ENCODE measurements at regions not wholly inside any gene's neighbourhood (a gene's known extent, or its start where the extent isn't known, plus 50 kb on each side); places are given as distances from the start of the nearest gene placed in this dataset.
"Not testable (repeated sequence)": the region's sequence is repeated elsewhere in the genome, so short reads cannot be mapped to it uniquely, and the experiment has no call there.

DNA sequence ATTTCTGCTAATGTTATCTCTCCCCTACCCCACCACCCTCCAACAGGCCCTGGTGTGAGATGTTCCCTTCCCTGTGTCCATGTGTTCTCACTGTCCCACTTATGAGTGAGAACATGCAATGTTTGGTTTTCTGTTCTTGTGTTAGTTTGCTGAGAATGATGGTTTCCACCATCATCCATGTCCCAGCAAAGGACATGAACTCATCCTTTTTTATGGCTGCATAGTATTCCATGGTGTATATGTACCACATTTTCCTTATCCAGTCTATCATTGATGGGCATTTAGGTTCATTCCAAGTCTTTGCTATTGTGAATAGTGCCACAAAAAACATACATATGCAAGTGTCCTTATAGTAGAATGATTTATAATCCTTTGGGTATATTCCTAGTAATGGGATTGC, 104.5 kb downstream of the ZNF33B start:
- not testable (repeated sequence) for DNase-seq

DNA sequence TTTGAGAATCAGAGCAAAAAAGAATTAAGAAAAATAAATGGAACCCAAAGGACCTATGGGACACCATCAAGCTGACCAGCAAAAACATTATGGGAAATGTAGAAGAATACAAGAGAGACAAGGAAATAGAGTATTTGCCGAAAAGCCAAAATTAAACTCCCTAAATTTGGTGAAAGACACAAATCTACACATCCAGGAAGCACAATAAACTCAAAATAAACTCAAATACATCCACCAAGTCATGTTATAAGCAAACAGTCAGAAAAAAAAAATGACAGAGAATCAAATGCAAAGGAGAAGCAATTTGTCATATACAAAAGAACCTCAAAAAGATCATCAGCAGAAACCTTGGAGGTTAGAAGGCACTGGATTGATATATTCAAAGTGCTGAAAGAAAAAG, 105.4 kb downstream of the ZNF33B start:
- DNase-seq: no peak

DNA sequence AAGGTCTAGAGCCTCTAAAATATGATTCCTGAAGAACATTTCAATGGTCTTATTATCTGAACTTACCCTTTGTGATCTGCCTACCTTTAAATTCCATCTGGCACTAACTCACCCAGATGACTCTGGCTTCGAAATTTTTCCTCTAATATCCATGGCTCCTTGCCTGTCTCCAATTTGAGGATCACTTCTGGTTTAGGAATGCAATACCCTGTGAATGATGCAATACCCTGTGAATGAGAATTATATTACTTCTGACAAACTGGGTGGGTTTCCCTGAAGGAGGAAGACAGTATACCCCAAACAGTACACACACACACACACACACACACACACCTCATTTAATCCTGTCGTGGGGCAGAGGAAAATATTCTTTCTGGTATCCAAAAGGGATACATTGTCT, 115.3 kb downstream of the ZNF33B start:
- no peak for DNase-seq

DNA sequence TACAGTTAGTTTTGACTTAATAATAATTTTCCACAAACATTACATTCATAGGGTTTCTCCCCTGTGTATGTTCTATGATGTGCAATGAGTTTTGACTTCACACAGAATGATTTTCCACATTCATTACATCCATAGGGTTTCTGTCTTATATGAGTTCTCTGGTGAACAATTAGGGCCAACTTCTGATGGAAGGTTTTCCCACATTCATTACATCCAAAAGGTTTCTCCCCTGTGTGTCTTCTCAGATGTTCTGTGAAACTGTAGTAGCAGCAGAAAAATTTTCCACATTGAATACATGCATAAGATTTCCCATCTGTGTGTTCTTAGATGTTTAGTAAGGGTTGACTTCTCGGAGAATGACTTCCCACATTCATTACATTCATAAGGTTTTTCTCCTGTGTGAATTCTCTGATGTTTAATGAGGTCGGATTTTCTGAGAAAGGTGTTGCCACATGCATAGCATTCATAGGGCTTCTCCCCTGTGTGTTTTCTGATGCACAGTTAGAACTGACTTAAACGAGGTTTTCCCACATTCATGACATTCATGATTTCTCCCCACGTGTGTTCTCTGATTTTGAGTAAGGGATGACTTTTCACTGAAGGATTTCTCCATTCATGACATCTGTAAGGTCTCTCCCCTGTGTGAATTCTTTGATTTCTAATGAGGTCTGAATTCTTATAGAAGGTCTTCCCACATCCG, 118.5 kb downstream of the ZNF33B start:
- no peak for DNase-seq

DNA sequence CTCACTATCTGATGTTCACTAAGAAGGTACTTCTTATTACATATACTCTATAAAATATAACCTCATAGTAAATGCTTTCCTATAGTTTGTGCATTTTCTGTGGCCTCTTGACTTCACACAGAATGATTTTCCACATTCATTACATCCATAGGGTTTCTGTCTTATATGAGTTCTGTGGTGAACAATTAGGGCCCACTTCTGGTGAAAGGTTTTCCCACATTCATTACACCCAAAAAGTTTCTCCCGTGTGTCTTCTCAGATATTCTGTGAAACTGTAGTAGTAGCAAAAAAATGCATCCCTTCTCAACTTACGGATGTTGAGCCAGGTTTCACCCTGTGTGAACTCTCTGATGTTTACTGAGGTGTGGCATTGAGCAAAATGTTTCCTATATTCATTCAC, 119.3 kb downstream of the ZNF33B start:
- DNase-seq: no peak

DNA sequence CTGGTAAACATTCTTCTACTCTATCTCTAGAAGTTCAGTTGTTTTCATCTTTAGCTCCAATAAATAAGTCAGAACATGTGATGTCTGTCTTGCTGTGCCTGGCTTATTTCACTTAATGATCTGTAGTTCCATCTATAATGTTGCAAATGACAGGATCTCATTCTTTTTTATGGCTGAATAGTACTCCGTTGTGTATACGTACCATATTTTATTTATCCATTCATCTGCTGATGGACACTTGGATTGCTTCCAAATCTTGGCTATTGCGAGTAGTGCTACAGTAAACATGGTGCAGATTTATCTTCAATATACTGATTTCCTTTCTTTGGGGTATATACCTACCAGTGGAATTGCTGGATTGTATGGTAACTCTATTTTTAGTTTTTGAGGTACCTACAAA, 124.4 kb downstream of the ZNF33B start:
- DNase-seq: no peak

DNA sequence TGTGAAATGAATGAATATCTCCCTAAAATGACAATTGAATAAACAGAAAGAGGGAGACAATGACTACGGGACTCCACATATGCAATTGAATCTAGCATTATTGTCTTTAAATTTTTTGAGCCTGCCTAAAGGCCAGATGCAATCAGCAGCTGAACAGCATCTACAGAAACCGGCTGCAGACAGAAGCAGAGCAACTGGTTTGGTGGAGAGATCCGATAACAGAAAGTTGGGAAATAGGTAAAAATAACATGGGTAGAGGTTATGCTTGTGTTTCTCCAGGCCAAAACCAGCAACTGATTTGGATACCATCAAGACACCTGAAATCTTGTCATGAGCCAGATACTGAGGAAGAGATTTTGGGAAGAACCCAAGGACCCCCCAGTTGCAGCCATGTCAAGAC, 146.6 kb downstream of the ZNF33B start:
- no peak for DNase-seq

DNA sequence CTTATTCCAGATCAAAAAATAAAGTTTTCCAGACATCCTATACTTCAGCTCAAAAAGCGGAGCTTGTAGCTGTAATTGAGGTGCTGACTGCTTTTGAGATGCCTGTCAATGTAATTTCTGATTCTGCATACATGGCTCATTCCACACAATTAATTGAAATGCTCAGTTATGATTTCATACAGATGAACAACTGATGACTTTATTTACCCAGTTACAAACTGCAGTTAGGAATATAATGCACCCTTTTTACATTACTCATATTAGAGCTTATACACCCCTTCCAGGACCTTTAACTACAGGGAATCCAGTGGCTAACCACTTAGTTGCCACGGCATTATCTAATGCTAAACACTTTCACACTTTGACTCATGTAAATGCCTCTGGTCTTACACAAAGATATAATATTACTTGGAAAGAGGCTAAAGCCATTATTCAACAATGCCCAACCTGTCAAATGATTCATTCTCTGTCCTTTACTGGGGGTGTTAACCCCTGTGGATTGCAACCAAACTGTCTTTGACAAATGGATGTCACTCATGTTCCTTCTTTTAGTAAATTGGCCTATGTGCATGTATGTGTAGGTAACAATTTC, 147.3 kb downstream of the ZNF33B start:
- DNase-seq: peak; percentile 13

DNA sequence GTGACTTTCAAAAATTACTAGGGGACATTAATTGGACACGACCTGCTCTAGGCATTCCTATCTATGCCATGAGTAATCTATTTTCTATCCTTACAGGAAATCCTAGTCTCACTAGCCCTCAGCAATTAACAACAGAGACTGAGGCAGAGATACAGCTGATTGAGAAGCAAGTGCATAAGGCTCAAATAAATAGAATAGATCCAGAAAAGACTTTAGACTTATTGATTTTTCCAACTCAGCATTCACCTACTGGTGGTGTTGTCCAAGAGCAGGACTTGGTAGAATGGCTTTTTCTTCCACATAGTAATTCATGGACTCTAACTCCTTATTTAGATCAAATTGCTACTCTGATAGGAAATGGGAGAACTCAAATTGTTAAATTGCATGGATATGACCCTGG, 148.0 kb downstream of the ZNF33B start:
- no peak for DNase-seq

DNA sequence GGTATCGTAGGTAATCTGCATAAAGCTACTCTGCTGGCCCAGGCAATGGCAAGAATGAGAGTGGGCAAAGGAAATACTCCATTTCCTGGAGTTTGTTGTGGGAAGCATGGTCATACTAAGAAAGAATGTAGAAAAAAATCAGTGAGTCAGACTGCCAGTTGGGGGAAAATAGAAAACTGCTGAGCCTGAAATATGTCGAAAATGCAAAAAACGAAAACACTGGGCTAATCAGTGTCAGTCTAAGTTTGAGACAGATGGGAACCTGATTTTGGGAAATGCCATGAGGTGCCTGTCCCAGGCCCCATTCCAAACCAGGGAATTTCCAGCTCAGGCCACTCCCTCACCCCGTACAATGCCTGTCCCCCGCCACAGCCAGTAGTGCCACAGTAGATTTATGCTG, 150.0 kb downstream of the ZNF33B start:
- peak; percentile 31 for DNase-seq

DNA sequence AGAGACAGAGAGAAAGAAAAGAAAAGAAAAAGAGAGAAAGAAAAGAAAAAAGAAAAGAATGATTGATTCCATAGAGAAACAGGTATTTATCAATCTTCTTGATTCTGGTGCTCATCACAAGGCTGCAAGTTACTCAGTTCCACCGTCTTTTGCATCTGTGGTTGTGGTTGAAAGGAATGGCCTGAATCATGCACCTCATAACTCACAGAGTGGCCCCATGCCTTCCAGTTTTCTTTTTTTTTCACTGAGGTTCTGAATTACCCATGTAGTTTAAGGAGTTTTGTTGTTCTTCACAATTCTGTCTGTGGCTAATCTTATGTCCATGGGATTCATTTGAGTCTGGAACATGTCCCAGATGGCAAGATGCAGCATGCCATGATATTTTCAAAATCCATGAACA, 156.0 kb downstream of the ZNF33B start:
- DNase-seq: peak; percentile 19

DNA sequence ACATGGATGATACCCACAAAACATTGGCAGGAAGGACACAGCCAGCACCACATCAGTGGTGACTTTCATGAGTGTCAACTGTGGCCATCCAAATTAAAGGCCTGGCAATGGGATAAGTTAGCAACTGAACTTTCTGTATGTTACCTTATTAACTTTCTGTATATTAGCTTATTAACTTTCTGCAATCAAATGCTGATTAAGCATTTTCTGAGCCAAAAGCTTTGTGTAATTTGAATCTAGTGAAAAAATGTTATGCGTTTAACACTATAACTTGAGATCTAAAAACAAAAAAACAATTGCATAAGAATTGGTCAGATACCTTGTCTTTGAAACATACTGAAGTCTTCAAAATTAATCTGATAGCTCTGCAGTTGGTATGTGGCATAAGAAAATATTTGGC, 159.3 kb downstream of the ZNF33B start:
- DNase-seq: no peak

DNA sequence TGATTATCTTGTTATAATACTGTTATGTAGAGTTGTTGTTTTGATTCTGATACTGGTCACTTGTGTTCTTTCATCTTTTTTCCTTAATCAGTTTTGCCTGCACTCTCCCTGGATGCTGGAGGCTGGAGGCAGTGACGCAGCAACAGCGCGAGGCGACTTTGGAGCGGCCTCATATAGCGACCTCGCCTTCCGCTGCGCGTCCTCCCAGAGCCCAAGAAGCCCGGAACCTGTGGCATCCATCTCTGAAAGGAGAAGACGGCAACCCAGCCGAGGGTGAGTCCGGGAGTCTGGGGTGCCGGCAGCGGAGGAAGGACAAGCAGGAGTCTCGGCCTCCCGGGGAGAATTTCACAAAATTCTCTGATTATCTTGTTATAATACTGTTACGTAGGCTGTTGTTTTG, 161.2 kb downstream of the ZNF33B start:
- DNase-seq: no peak

DNA sequence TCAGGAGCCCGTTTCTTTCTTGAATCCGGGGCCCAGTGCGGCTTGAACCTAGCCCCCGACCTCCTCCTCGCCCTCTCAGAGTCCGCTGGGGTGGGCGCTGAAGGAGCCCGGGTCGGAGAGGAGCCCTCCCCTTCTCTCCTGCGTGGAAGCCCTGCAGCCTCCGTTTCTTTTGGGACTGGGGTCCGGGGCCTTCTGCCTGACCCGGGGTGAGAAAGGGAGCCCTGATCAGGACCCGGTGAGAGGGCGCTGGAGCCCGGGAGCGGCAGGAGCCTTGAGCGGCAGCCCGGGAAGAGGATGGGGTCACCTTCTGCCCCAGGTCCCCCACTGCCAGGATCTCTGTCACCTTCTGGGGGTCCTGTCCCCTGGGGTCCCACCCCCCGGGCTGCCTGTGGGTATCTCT, 162.3 kb downstream of the ZNF33B start:
- DNase-seq: no peak

DNA sequence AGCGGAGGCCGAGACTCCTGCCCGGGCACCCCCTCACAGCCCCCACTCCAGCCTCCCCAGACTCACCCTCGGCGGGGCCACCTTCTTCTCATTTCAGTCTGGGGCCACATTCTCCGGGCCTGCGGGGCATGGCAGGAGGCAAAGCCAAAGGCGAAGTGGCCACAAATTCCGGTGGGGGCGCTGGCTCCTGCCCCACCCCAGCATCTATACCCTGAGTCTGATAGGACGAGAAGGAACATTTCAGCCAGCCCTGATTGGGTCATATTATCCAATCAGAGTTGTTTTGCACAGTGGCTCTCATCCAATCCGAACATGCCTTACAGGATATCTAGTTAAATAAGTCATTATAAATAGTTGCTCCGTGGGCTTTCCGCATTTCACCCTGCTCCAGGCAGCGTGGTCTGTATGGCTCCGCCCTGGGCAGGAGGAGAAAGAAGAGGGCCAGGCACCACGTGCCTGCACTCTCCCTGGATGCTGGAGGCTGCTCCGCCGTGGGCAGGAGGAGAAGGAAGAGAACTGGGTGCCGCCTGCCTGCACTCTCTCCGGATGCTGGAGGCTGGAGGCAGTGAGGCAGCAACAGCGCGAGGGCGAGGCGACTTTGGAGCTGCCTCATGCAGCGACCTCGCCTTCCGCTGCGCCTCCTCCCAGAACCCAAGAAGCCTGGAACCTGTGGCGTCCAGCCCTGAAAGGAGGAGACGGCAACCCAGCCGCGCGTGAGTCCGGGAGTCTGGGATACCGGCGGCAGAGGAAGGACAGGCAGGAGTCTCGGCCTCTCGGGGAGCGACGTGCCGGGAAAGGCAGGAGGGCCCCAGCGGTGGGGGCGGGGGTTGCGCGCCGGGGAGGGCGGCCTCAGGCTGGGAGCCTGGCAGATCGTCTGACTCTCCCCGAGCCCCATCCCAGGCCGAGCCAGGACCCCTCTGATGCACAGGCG, 162.9 kb downstream of the ZNF33B start:
- peak; percentile 12 for DNase-seq

DNA sequence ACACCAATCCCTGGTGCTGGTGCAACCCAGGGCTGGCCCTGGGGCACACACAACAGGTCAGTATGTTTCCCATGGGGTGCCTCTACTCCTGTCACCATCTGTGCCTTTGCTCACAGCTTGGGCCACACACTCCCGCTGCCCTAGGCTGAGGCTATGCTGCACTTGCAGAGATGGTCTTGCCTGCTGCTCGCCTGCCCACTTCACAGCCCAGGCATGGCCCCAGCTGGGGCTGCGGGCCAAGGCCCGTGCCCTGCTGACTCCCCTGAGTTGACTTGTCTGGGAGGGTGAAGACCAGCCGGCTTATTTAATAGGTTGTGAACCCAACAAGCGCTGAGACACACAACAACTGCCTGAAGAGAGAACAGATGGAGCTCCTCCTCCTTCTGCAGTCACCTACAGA, 184.1 kb downstream of the ZNF33B start:
- DNase-seq: no peak

DNA sequence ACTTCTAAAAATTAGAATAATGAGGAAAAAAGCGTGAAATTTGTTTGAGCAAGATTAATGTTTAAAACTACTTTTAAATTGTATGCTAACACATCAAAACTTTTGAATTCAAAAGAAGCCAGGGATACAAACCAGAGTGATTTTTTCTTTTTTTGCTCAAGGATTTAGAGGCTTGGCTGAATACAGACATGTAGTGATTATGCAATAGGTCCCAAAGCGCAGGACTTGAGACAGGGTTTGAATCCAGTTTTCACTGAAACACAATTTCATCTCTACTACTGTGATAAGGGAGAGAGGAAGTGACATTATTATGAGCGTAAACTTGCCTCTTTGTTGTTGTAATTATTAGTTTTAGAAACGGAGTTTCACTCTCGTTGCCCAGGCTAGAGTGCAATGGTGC, 207.3 kb downstream of the ZNF33B start:
- DNase-seq: no peak

DNA sequence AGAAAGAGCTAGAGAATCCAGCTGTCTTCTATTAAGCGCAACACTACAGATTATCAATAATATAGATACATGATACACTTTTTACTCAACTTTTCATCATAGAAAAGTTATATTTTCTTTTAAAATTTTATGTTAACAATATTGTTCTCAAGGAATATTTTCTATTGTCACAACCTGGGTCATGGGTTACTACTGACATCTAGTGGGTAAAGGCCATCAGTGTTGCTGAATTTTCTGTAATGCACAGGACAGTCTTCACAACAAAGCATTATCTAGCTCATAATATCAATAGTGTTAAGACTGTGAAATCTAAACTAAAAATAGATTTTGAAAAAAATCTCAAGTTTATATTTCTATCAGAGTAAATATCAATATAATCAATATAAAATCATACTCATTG, 209.8 kb downstream of the ZNF33B start:
- no peak for DNase-seq

DNA sequence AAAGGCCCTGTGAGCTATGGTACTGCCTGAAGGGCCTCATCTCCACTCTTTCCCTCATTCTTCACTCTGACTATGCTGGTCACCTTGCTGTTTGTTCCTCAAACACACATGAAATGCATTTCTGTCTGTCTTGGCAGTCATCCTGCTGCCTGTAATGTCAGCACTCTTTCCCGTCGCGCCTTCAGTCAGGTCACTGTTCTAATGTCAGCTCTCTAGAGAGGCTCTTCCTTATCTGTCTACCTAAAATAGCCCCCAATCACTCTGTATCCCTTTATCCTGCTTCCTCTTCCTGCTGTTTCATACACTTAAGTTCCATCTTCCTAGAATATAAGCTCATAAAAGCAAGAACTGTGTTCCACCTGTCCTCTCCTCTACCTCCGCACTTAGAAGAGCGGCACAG, 215.5 kb downstream of the ZNF33B start:
- DNase-seq: no peak

DNA sequence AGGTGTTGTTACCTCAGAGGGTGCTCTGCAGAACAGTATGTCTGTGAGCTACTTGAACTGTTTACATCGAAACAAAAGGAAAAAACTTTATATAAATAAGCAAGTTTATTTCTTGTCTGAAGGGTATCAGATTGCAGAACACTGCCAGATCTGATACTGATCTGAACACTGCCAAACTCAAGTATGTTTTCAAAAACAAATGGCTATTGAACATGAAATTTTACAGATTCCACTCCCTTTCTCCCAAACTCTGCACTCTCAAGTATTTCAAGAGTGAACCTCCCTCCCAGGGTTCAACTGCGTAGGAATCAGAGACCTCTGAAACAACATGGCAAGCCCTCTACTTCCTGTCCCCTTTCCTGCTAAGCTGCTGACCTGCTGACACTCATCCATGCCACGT, 216.6 kb downstream of the ZNF33B start:
- no peak for DNase-seq

DNA sequence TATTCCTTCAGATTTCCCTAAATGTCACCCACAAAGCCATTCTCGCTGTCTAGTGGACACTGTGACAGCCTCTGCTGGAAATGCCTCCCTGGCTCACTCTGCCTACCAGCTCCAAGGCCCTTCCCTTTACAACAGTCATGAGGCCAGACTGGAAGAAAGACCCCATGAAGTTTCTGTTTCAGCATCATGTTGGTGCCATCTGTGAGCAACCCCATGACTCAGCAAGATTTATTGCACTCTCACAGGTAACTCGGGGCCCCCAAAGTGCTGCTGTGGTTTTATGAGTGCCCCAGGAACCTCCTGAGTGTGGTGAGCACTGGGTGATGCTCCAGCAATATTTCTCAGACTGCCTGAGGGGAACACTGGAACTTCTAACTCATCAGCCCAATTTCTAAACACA, 218.6 kb downstream of the ZNF33B start:
- DNase-seq: no peak

DNA sequence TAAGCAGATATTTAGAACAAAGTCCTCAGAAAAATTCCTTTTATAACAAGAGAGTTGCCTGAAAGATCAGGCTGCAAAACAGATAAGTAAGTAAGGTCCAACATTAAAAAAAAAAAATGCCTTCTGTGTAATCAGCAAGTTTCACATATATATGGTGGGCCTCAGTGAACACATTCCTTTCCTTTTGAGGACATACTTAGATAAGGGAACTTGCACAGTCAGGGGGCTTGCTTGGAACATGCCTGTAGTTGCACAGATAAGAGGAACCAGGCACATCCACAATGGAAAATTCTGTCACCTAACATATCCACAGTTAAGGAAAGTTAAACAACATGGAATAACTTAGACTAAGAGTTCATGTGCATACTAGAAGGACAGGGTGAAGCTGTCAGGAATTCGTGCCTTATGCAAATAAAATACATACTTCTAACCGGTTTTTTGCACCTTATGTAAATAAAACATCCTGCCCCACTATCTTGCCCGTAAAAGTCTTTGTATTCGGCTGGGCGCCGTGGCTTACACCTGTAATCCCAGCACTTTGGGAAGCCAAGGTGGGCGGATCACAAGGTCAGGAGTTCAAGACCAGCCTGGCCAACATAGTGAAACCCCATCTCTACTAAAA, 257.3 kb downstream of the ZNF33B start:
- DNase-seq: no peak

DNA sequence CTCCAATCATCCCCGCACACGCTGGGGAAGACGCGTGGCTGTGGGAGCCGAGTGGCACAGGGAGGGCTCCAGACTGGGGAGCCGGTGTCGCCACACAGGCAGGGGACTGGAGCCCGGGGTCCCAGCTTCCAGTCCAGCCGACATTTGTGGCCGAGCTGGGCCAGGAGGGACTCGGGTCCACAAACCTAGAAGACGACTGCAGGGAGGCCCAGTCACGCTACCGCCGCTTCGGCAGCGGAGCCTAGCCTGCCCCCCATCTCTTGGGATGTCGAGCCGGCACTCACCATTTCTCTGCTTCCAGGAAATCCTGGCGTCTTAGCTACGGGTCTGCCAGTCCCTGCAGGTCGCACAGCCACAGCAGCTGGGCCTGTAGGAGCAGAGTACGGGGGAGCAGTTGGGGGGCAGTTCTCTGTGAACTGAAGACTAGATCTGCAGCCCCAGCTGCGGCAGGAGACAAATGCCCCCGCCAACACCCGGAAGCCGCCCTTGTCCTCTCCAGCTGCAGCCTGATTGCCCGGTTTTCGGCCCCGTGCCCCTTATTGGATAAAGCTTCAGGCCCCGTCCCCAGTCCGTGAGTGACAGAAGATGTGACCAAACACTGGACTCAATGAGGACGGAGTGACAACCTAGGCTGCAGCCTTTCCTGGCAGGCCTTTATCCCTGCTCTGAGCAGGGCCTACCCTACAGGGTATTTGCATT, 270.7 kb downstream of the ZNF33B start:
- DNase-seq: peak; percentile 75

Data from fibroblast of upper back skin (primary cell).